H1 (cell line): ENCODE measurements at regions not wholly inside any gene's neighbourhood (a gene's known extent, or its start where the extent isn't known, plus 50 kb on each side); places are given as distances from the start of the nearest gene placed in this dataset.

Experiments used
- CTCF ChIA-PET: fragments of 300-600 bp; sonication (Branson Sonifier 250); formaldehyde crosslinking; loops from one replicate; lab custom pipeline; 2021; ENCODE audit not compliant: partially characterized antibody; lab: Charles Lee
- POLR2A ChIA-PET: fragments of 300-600 bp; sonication (Branson Sonifier 250); formaldehyde crosslinking; loops from one replicate; lab custom pipeline; 2021; ENCODE audit warnings: inconsistent platforms; ENCODE audit not compliant: partially characterized antibody; lab: Charles Lee
- DNase-seq, 2 experiments: peaks; one replicate each; pipeline versions ENCODE4 v3.0.0 to v3.0.0-alpha.2; 2010 to 2022; ENCODE audit warnings: low spot score in 2 of 2, low read depth in 1 of 2, mixed read lengths in 1 of 2
- FAIRE-seq: peaks from 2 replicates; lab custom pipeline; 2011; peaks lifted over from hg19 to GRCh38; lab: Jason Lieb, UNC
- H2AFZ ChIP-seq: 2 replicates; pipeline ENCODE4 v1.8.1; 2012; ENCODE audit warnings: low read length, inconsistent platforms
- H2AK5ac ChIP-seq: 2 replicates; pipeline ENCODE4 v1.6.1; 2013; ENCODE audit warnings: low read depth, low read length
- H2BK120ac ChIP-seq: replicated peaks from 2 replicates; pipeline ENCODE3; 2013; ENCODE audit warnings: low read depth, low read length, inconsistent platforms
- H2BK12ac ChIP-seq: 2 replicates; pipeline ENCODE4 v1.6.1; 2013; ENCODE audit warnings: low read depth, low read length
- H2BK15ac ChIP-seq: 2 replicates; pipeline ENCODE4 v1.6.1; 2013; ENCODE audit warnings: low read length
- H2BK20ac ChIP-seq: 2 replicates; pipeline ENCODE4 v1.6.1; 2013; ENCODE audit warnings: low read length
- H2BK5ac ChIP-seq: 2 replicates; pipeline ENCODE4 v1.6.1; 2013; ENCODE audit warnings: low read depth, low read length
- H3K14ac ChIP-seq: 2 replicates; pipeline ENCODE4 v1.6.1; 2013; ENCODE audit warnings: inconsistent platforms; ENCODE audit not compliant: insufficient read length
- H3K18ac ChIP-seq: 2 replicates; pipeline ENCODE4 v1.6.1; 2013; ENCODE audit warnings: low read length; ENCODE audit errors: extremely low read depth
- H3K23ac ChIP-seq: 2 replicates; pipeline ENCODE4 v1.6.1; 2013; ENCODE audit warnings: inconsistent platforms; ENCODE audit not compliant: insufficient read length
- H3K23me2 ChIP-seq: 2 replicates; pipeline ENCODE4 v1.6.1; 2013; ENCODE audit warnings: low read depth, low read length
- H3K27ac ChIP-seq: 2 replicates; pipeline ENCODE4 v1.6.1; 2011; ENCODE audit warnings: low read depth, low read length, inconsistent platforms
- H3K27me3 ChIP-seq, 4 experiments: replicated peaks in 1 of 4; 1 replicate in 1 of 4; 2 replicates in 3 of 4; pipeline versions ENCODE4 v1.6.1 to v1.8.1; 2011 to 2013; ENCODE audit warnings: low read length in 3 of 4, mild to moderate bottlenecking in 3 of 4, inconsistent platforms in 2 of 4, mixed read lengths in 2 of 4, moderate library complexity in 1 of 4; ENCODE audit not compliant: control insufficient read depth in 3 of 4, insufficient read depth in 3 of 4; ENCODE audit errors: extremely low read depth in 1 of 4
- H3K36me3 ChIP-seq, 4 experiments: 2 replicates each; pipeline versions ENCODE4 v1.6.1 to v1.8.1; 2011 to 2013; ENCODE audit warnings: mild to moderate bottlenecking in 4 of 4, low read length in 3 of 4, moderate library complexity in 2 of 4, control low read depth in 1 of 4, inconsistent platforms in 1 of 4; ENCODE audit not compliant: insufficient read depth in 4 of 4, control insufficient read depth in 2 of 4
- H3K4ac ChIP-seq: replicated peaks from 2 replicates; pipeline ENCODE3; 2013; ENCODE audit warnings: low read length, low read depth, mixed read lengths, inconsistent platforms; ENCODE audit not compliant: insufficient read length
- H3K4me1 ChIP-seq, 4 experiments: replicated peaks in 1 of 4; 1 replicate in 1 of 4; 2 replicates in 3 of 4; pipeline versions ENCODE4 v1.6.1 to v1.8.1; 2011 to 2013; ENCODE audit warnings: low read length in 3 of 4, inconsistent platforms in 2 of 4, mixed read lengths in 1 of 4; ENCODE audit not compliant: insufficient read depth in 4 of 4, control insufficient read depth in 3 of 4
- H3K4me2 ChIP-seq, 2 experiments: 2 replicates each; pipeline versions ENCODE4 v1.6.1 to v1.8.1; 2011 to 2013; ENCODE audit warnings: low read depth in 2 of 2, low read length in 2 of 2, control low read depth in 1 of 2, inconsistent platforms in 1 of 2, mild to moderate bottlenecking in 1 of 2; ENCODE audit not compliant: insufficient read depth in 1 of 2
- H3K4me3 ChIP-seq, 4 experiments: fragments of 200-600, 300-600 bp in 1 of 4; sonication (generic), shearing (Covaris generic), sonication (Bioruptor Twin) in 1 of 4; 2 replicates each; pipeline versions ENCODE4 v1.5.1 to v1.8.1; 2011 to 2016; ENCODE audit warnings: low read length in 4 of 4, low read depth in 3 of 4, control low read depth in 2 of 4, inconsistent platforms in 2 of 4, mild to moderate bottlenecking in 2 of 4, mixed read lengths in 1 of 4, moderate library complexity in 1 of 4; ENCODE audit not compliant: insufficient read depth in 2 of 4; ENCODE audit errors: extremely low read depth in 1 of 4
- H3K56ac ChIP-seq: replicated peaks from 2 replicates; pipeline ENCODE3; 2013; ENCODE audit warnings: low read depth, mild to moderate bottlenecking, mixed read lengths, low read length, inconsistent platforms; ENCODE audit not compliant: insufficient read length
- H3K79me1 ChIP-seq: 2 replicates; pipeline ENCODE4 v1.6.1; 2013; ENCODE audit warnings: low read depth, low read length, control low read depth
- H3K79me2 ChIP-seq, 2 experiments: 2 replicates each; pipeline versions ENCODE4 v1.6.1 to v1.8.1; 2012 to 2013; ENCODE audit warnings: low read length in 2 of 2, mild to moderate bottlenecking in 2 of 2, inconsistent platforms in 1 of 2; ENCODE audit not compliant: insufficient read depth in 2 of 2, control insufficient read depth in 1 of 2
- H3K9ac ChIP-seq, 4 experiments: replicated peaks in 1 of 4; 1 replicate in 1 of 4; 2 replicates in 3 of 4; pipeline versions ENCODE4 v1.6.1 to v1.8.1; 2011 to 2013; ENCODE audit warnings: low read depth in 3 of 4, low read length in 3 of 4, control low read depth in 2 of 4, mild to moderate bottlenecking in 2 of 4, moderate library complexity in 2 of 4, inconsistent platforms in 1 of 4; ENCODE audit errors: extremely low read depth in 1 of 4
- H3K9me3 ChIP-seq, 2 experiments: 2 replicates each; pipeline versions ENCODE4 v1.6.1 to v1.8.1; 2012 to 2013; ENCODE audit warnings: mild to moderate bottlenecking in 2 of 2, moderate library complexity in 2 of 2, control low read depth in 1 of 2, inconsistent platforms in 1 of 2, low read depth in 1 of 2, low read length in 1 of 2, mixed read lengths in 1 of 2; ENCODE audit not compliant: insufficient read depth in 2 of 2
- H4K20me1 ChIP-seq, 2 experiments: replicated peaks in 1 of 2; 2 replicates each; pipeline versions ENCODE3 to v1.8.1; 2011 to 2013; ENCODE audit warnings: inconsistent platforms in 2 of 2, low read length in 2 of 2, mild to moderate bottlenecking in 1 of 2; ENCODE audit not compliant: insufficient read depth in 2 of 2, control insufficient read depth in 1 of 2
- H4K5ac ChIP-seq: 2 replicates; pipeline ENCODE4 v1.6.1; 2013; ENCODE audit warnings: low read length, low read depth, mixed read lengths, inconsistent platforms; ENCODE audit not compliant: insufficient read length
- H4K8ac ChIP-seq: 2 replicates; pipeline ENCODE4 v1.8.0; 2013; ENCODE audit warnings: mild to moderate bottlenecking, moderate library complexity, low read length, inconsistent platforms; ENCODE audit not compliant: insufficient read depth; ENCODE audit errors: extremely low read depth
- H4K91ac ChIP-seq: replicated peaks from 2 replicates; pipeline ENCODE3; 2013; ENCODE audit warnings: low read length, mixed read lengths, inconsistent platforms; ENCODE audit not compliant: insufficient read length
- PHF8 ChIP-seq: fragments of 200-600 bp; sonication (generic); conservative IDR thresholded peaks from 2 replicates; pipeline ENCODE4 v1.7.1; 2012; ENCODE audit warnings: low read depth, mild to moderate bottlenecking, inconsistent platforms, low read length, moderate library complexity
- USF2 ChIP-seq: IDR thresholded peaks from 2 replicates; pipeline ENCODE4 v1.6.1; 2011; ENCODE audit warnings: low read length, improper control_type of control experiment
- WGBS, 2 experiments: shearing (Covaris generic) in 1 of 2; methylation state at CpG; one replicate each; pipeline versions ENCODE4 v1.1.6 to v1.1.7; 2013 to 2015; ENCODE audit warnings: low lambda C conversion rate in 2 of 2, mixed read lengths in 2 of 2, inconsistent platforms in 1 of 2, low coverage in 1 of 2, missing lambda C conversion rate in 1 of 2; ENCODE audit not compliant: insufficient replicate concordance in 2 of 2, insufficient coverage in 1 of 2, insufficient read length in 1 of 2; ENCODE audit errors: extremely low coverage in 1 of 2, missing lambda C conversion rate in 1 of 2; 5-methylcytosine and 5-hydroxymethylcytosine counted together
- TF ChIP-seq, protein P1 (sequence below): IDR thresholded peaks from 2 replicates; pipeline ENCODE4 v1.6.1; 2012; ENCODE audit warnings: inconsistent platforms

DNA sequence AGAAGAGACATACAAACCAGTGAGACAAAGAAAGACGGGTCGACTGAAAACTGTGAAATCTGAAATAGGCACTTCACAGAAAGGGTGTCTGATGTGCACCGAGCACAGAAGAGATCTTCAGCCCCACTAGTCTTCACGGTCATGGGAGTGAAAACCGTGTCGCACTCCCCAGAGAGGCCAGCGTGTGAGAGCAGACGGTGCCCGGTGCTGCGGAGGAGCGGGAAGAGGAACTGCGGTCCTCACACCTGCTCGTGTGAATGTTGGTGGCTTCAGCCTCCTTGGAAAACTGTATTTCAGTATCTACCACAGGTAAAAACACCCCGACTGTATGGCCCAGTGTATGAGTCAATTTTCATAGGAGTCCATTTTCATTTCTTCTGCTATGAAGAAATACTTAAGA is 382.9 kb downstream of the BRD1 start:
- DNase-seq (no peak), FAIRE-seq (no peak)
- Histone ChIP-seq H3K27ac (no peak overlapping the region), H2BK120ac (no peak overlapping the region), H3K79me1 (no peaks in the 10 kb centered on the region), H3K79me2 (no peaks in the 10 kb centered on the region), H3K14ac (no peak overlapping the region), H3K36me3 (no peaks in the 10 kb centered on the region), H4K91ac (no peak overlapping the region), H3K9ac (no peak overlapping the region), H2AK5ac (no peak overlapping the region), H3K18ac (no peak overlapping the region), H2BK15ac (0 out of 2 replicates have a peak overlapping the region, but pooled peaks have one; percentile 3), H2AFZ (no peak overlapping the region), H3K4me2 (no peak overlapping the region), H3K4me3 (no peak overlapping the region), H4K8ac (no peak overlapping the region), H4K5ac (no peak overlapping the region), H2BK5ac (no peak overlapping the region), H2BK12ac (no peak overlapping the region), H3K4me1 (peaks cover 0 to 9% (median 3%) of the 10 kb centered on the region in 4 experiments; a peak in 4 of 7 replicates), H3K4ac (no peak overlapping the region), H3K23ac (no peak overlapping the region), H2BK20ac (no peak overlapping the region), H3K27me3 (peaks cover 0 to 7% (median 2%) of the 10 kb centered on the region in 4 experiments; a peak in 4 of 7 replicates), H3K56ac (no peak overlapping the region), H3K9me3 (no peaks in the 10 kb centered on the region), H3K23me2 (peaks cover 5% of the 10 kb centered on the region), H4K20me1 (peaks cover 0 to 5% of the 10 kb centered on the region in 2 experiments)
- POLR2A ChIA-PET, result no interaction called here
- WGBS, 2 experiments, result 89% methylated on average over 14 of the region's 14 CpGs; no CpG with 5 or more reads in 1 of the 2 experiments
- CTCF ChIA-PET, result interaction anchor here (0.9 kb wide), 1 partner anchor 35 kb away, joined by 3 read pairs; no protein-coding TSS in a partner anchor
- TF ChIP-seq USF2 (no peak), PHF8 (no peak)
- TF ChIP-seq, protein P1, sequence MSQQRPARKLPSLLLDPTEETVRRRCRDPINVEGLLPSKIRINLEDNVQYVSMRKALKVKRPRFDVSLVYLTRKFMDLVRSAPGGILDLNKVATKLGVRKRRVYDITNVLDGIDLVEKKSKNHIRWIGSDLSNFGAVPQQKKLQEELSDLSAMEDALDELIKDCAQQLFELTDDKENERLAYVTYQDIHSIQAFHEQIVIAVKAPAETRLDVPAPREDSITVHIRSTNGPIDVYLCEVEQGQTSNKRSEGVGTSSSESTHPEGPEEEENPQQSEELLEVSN, result peak; percentile 45; the same call in 1 of the 2 replicates
